ENCODE measurements at regions not wholly inside any gene's neighbourhood (a gene's known extent, or its start where the extent isn't known, plus 50 kb on each side); places are given as distances from the start of the nearest gene placed in this dataset.
"Not testable (repeated sequence)": the region's sequence is repeated elsewhere in the genome, so short reads cannot be mapped to it uniquely, and the experiment has no call there.

GRCh38 chr3:75237477-75237876, 426.7 kb upstream of the FRG2C start:
- no peak overlapping the region for H3K27ac ChIP-seq (ENCODE audit: control insufficient read depth, insufficient read depth)
- intact Hi-C loops (cut with micrococcal nuclease; ENCODE audit: unreplicated experiment): no loop called here
- POLR2A ChIA-PET: no interaction called here
- H3K4me2 ChIP-seq (ENCODE audit: control insufficient read depth, insufficient read depth): no peak overlapping the region
- DNase-seq (ENCODE audit: low read depth, low spot score): no peak
- CTCF ChIA-PET: no interaction called here
- no peak overlapping the region for H3K4me3 ChIP-seq
- FAIRE-seq: no peak
- H3K9ac ChIP-seq (ENCODE audit: control insufficient read depth, insufficient read depth, low read length): no peak overlapping the region
- no TSS peak for BruUV-seq (replicated peaks)
- H2AFZ ChIP-seq (ENCODE audit: control insufficient read depth, low read depth, low read length): no peak overlapping the region
- in situ Hi-C loops (cut with MboI): no loop called here
- no peaks in the 10 kb centered on the region for H3K4me1 ChIP-seq (ENCODE audit: control insufficient read depth, insufficient read depth, low read length)
- H3K79me2 ChIP-seq (ENCODE audit: control insufficient read depth, insufficient read depth, low read length): no peaks in the 10 kb centered on the region
- H3K9me3 ChIP-seq (replicated peaks; ENCODE audit: control insufficient read depth, insufficient read depth, low read length): no peaks in the 10 kb centered on the region; the same call in 2 of the 3 replicates
- WGBS (ENCODE audit: insufficient coverage, insufficient replicate concordance, low lambda C conversion rate, missing lambda C conversion rate): 6% methylated on average over 3 of the region's 3 CpGs
- no peaks in the 10 kb centered on the region for H3K27me3 ChIP-seq (replicated peaks in 1 of 2; ENCODE audit: control insufficient read depth in 2 of 2, insufficient read depth in 2 of 2, low read length in 1 of 2)
- SMC1A ChIA-PET (ENCODE audit: uncharacterized antibody, unreplicated experiment): interaction anchor here (0.6 to 1.4 kb wide), 2 partner anchors 9 to 15 kb away, joined by 3 to 4 read pairs; no protein-coding TSS in a partner anchor
- H3K36me3 ChIP-seq (ENCODE audit: control insufficient read depth in 2 of 2, insufficient read depth in 2 of 2, low read length in 1 of 2): no peaks in the 10 kb centered on the region
- RAD21 ChIA-PET (ENCODE audit: unreplicated experiment): no interaction called here
- no peaks in the 10 kb centered on the region for H4K20me1 ChIP-seq (ENCODE audit: control insufficient read depth, insufficient read depth)
- TF ChIP-seq DPF2 (IDR thresholded peaks at IDR 0.05): no peak
- TF ChIP-seq BACH1 (IDR thresholded peaks at IDR 0.05; ENCODE audit: borderline replicate concordance): no peak
- TF ChIP-seq PKNOX1 (IDR thresholded peaks at IDR 0.05): peak; percentile 29; the same call in 1 of the 2 replicates
- TF ChIP-seq SUPT20H (IDR thresholded peaks at IDR 0.05; ENCODE audit: borderline replicate concordance, control insufficient read depth, low read depth, low read length): no peak
- TF ChIP-seq ZNF384 (IDR thresholded peaks at IDR 0.05; ENCODE audit: borderline replicate concordance, low read depth, low read length): peak; percentile 24; the same call in 1 of the 2 replicates
- ATAC-seq: peak; percentile 34; the same call in 1 of the 3 replicates

DNA sequence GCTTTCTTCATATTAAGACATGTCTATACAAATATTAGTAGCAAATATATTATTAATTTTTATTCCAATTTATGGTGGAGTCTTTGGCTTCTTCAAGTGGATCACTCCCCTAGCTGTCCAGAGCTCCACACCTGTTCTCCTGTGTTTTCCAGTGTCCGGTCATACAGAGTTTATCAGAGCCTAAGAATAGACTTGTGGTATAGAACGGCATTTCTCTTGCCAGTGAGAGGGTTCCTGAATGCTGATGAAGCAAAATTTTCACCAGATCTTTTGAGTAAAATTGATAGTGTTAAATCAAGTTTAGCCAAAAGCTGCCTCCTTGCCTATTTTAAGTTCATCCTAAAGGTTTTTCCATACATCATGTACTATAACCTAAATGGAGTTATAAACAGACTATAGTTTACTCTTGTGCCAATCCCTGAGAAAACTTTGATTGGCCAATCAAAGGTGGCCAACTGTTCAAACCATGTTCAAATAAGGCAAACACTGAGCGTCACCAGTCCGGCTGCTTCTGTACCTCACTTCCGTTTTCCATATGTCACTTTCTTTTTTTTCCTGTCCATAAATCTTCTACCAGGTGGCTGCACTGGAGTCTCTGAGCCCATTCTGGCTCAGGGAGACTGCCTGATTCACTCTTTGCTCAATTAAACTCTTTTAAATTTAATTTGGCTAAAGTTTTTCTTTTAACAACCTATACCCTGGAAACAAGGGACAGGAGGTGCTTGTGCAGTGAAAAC, 422.7 kb upstream of the FRG2C start:
- H3K4me2 ChIP-seq (ENCODE audit: control insufficient read depth, insufficient read depth); BruUV-seq (replicated peaks): not testable (repeated sequence)

More for the DNA sequence above, 422.7 kb upstream of the FRG2C start:
- H3K9me3 ChIP-seq (replicated peaks; ENCODE audit: control insufficient read depth, insufficient read depth, low read length); POLR2A ChIA-PET; in situ Hi-C loops (cut with MboI); H4K20me1 ChIP-seq (ENCODE audit: control insufficient read depth, insufficient read depth); H3K36me3 ChIP-seq (ENCODE audit: control insufficient read depth in 2 of 2, insufficient read depth in 2 of 2, low read length in 1 of 2); H3K4me3 ChIP-seq; DNase-seq (ENCODE audit: low read depth, low spot score); FAIRE-seq; H3K4me1 ChIP-seq (ENCODE audit: control insufficient read depth, insufficient read depth, low read length); H3K79me2 ChIP-seq (ENCODE audit: control insufficient read depth, insufficient read depth, low read length); H3K9ac ChIP-seq (ENCODE audit: control insufficient read depth, insufficient read depth, low read length); H3K27me3 ChIP-seq (replicated peaks in 1 of 2; ENCODE audit: control insufficient read depth in 2 of 2, insufficient read depth in 2 of 2, low read length in 1 of 2); H2AFZ ChIP-seq (ENCODE audit: control insufficient read depth, low read depth, low read length); H3K27ac ChIP-seq (ENCODE audit: control insufficient read depth, insufficient read depth); intact Hi-C loops (cut with micrococcal nuclease; ENCODE audit: unreplicated experiment); RAD21 ChIA-PET (ENCODE audit: unreplicated experiment): not testable (repeated sequence)
- 28% methylated on average over 5 of the region's 5 CpGs for WGBS (ENCODE audit: insufficient coverage, insufficient replicate concordance, low lambda C conversion rate, missing lambda C conversion rate)
- ATAC-seq: peak; percentile 65
- CTCF ChIA-PET: interaction anchor here (0.6 kb wide), 1 partner anchor 31 kb away, joined by 3 read pairs; no protein-coding TSS in a partner anchor
- SMC1A ChIA-PET (ENCODE audit: uncharacterized antibody, unreplicated experiment): interaction anchor here (0.5 to 2.0 kb wide), 2 partner anchors 16 to 90 kb away, joined by 3 to 8 read pairs; no protein-coding TSS in a partner anchor

Data from GM12878 (cell line).